ENCODE measurements at regions not wholly inside any gene's neighbourhood (a gene's known extent, or its start where the extent isn't known, plus 50 kb on each side); places are given as distances from the start of the nearest gene placed in this dataset.

GRCh38 chr4:18894928-18895327, 873.4 kb upstream of the LCORL start:
- in situ Hi-C loops (cut with MboI): no loop called here
- ChIA-PET SMC1A (ENCODE audit: uncharacterized antibody, unreplicated experiment) (no interaction called here), CTCF (no interaction called here)

GRCh38 chr4:18882468-18882867, 860.9 kb upstream of the LCORL start:
- POLR2A ChIA-PET: no interaction called here
- no peak for ATAC-seq
- intact Hi-C loops (cut with micrococcal nuclease; ENCODE audit: unreplicated experiment): no loop called here
- Histone ChIP-seq H3K4me1 (ENCODE audit: control insufficient read depth, insufficient read depth, low read length) (no peaks in the 10 kb centered on the region), H3K79me2 (ENCODE audit: control insufficient read depth, insufficient read depth, low read length) (no peaks in the 10 kb centered on the region), H4K20me1 (ENCODE audit: control insufficient read depth, insufficient read depth) (no peaks in the 10 kb centered on the region), H3K27ac (ENCODE audit: control insufficient read depth, insufficient read depth) (no peak overlapping the region), H3K9me3 (replicated peaks; ENCODE audit: control insufficient read depth, insufficient read depth, low read length) (no peaks in the 10 kb centered on the region), H3K4me3 (no peak overlapping the region), H3K36me3 (ENCODE audit: control insufficient read depth in 2 of 2, insufficient read depth in 2 of 2, low read length in 1 of 2) (no peaks in the 10 kb centered on the region), H3K9ac (ENCODE audit: control insufficient read depth, insufficient read depth, low read length) (no peak overlapping the region), H2AFZ (ENCODE audit: control insufficient read depth, low read depth, low read length) (no peak overlapping the region), H3K4me2 (ENCODE audit: control insufficient read depth, insufficient read depth) (no peak overlapping the region), H3K27me3 (replicated peaks in 1 of 2; ENCODE audit: control insufficient read depth in 2 of 2, insufficient read depth in 2 of 2, low read length in 1 of 2) (no peaks in the 10 kb centered on the region)
- in situ Hi-C loops (cut with MboI): no loop called here
- RAD21 ChIA-PET (ENCODE audit: unreplicated experiment): no interaction called here
- no peak for DNase-seq (ENCODE audit: low read depth, low spot score)
- 30% methylated on average over 3 of the region's 3 CpGs for WGBS (ENCODE audit: insufficient coverage, insufficient replicate concordance, low lambda C conversion rate, missing lambda C conversion rate)
- no peak for FAIRE-seq
- CTCF ChIA-PET: no interaction called here
- BruUV-seq (replicated peaks): no TSS peak
- SMC1A ChIA-PET (ENCODE audit: uncharacterized antibody, unreplicated experiment): no interaction called here
- no peak for TF ChIP-seq ZBTB40 (IDR thresholded peaks at IDR 0.05; ENCODE audit: borderline replicate concordance)
- TF ChIP-seq EP300 (IDR thresholded peaks at IDR 0.05; ENCODE audit: borderline replicate concordance in 1 of 2, control insufficient read depth in 1 of 2, low read depth in 2 of 2, low read length in 2 of 2): no peak
- no peak for TF ChIP-seq JUND (IDR thresholded peaks at IDR 0.05; ENCODE audit: low read depth, low read length)
- TF ChIP-seq BCL3 (IDR thresholded peaks at IDR 0.05; ENCODE audit: borderline replicate concordance, insufficient read depth, low read depth, low read length, poor library complexity, severe bottlenecking): no peak
- TF ChIP-seq ATF2 (IDR thresholded peaks at IDR 0.05; ENCODE audit: low read length): no peak
- no peak for TF ChIP-seq HDAC6 (IDR thresholded peaks at IDR 0.05; ENCODE audit: unreplicated experiment)

More at GRCh38 chr4:18894928-18895327, 873.4 kb upstream of the LCORL start:
- Histone ChIP-seq H3K9me3 (replicated peaks; ENCODE audit: control insufficient read depth, insufficient read depth, low read length) (no peaks in the 10 kb centered on the region), H3K4me3 (no peak overlapping the region), H3K79me2 (ENCODE audit: control insufficient read depth, insufficient read depth, low read length) (no peaks in the 10 kb centered on the region), H3K27me3 (replicated peaks in 1 of 2; ENCODE audit: control insufficient read depth in 2 of 2, insufficient read depth in 2 of 2, low read length in 1 of 2) (no peaks in the 10 kb centered on the region), H3K36me3 (ENCODE audit: control insufficient read depth in 2 of 2, insufficient read depth in 2 of 2, low read length in 1 of 2) (no peaks in the 10 kb centered on the region), H3K9ac (ENCODE audit: control insufficient read depth, insufficient read depth, low read length) (no peak overlapping the region), H3K4me2 (ENCODE audit: control insufficient read depth, insufficient read depth) (no peak overlapping the region), H3K4me1 (ENCODE audit: control insufficient read depth, insufficient read depth, low read length) (no peaks in the 10 kb centered on the region), H4K20me1 (ENCODE audit: control insufficient read depth, insufficient read depth) (no peaks in the 10 kb centered on the region), H2AFZ (ENCODE audit: control insufficient read depth, low read depth, low read length) (no peak overlapping the region), H3K27ac (ENCODE audit: control insufficient read depth, insufficient read depth) (no peak overlapping the region)
- no TSS peak for BruUV-seq (replicated peaks)
- WGBS (ENCODE audit: insufficient coverage, insufficient replicate concordance, low lambda C conversion rate, missing lambda C conversion rate): 0% methylated on average over 2 of the region's 2 CpGs
- DNase-seq (ENCODE audit: low read depth, low spot score): no peak
- FAIRE-seq: no peak
- ChIA-PET RAD21 (ENCODE audit: unreplicated experiment) (no interaction called here), POLR2A (no interaction called here)
- no peak for ATAC-seq
- intact Hi-C loops (cut with micrococcal nuclease; ENCODE audit: unreplicated experiment): no loop called here
- TF ChIP-seq MTA3 (IDR thresholded peaks at IDR 0.05; ENCODE audit: borderline replicate concordance, low read length) (no peak), MAX (IDR thresholded peaks at IDR 0.05; ENCODE audit: low read depth, low read length) (no peak), ZNF384 (IDR thresholded peaks at IDR 0.05; ENCODE audit: borderline replicate concordance, low read depth, low read length) (no peak), STAT3 (IDR thresholded peaks at IDR 0.05; ENCODE audit: low read depth, low read length) (no peak), FOXK2 (IDR thresholded peaks at IDR 0.05) (no peak), DPF2 (IDR thresholded peaks at IDR 0.05) (no peak), JUND (IDR thresholded peaks at IDR 0.05; ENCODE audit: low read depth, low read length) (no peak), RB1 (IDR thresholded peaks at IDR 0.05; ENCODE audit: borderline replicate concordance) (no peak), IKZF2 (IDR thresholded peaks at IDR 0.05) (no peak), RAD21 (IDR thresholded peaks at IDR 0.05; ENCODE audit: insufficient read depth, low read depth, low read length) (no peak)

Measured in GM12878 (cell line).